GM12873 (cell line): ENCODE measurements at regions not wholly inside any gene's neighbourhood (a gene's known extent, or its start where the extent isn't known, plus 50 kb on each side); places are given as distances from the start of the nearest gene placed in this dataset.

Source experiments
- CTCF ChIP-seq: IDR thresholded peaks from 2 replicates; pipeline ENCODE4 v1.5.1; 2012; ENCODE audit warnings: low read depth, mild to moderate bottlenecking, moderate library complexity, low read length, control low read depth; ENCODE audit not compliant: insufficient read depth; ENCODE audit errors: missing control alignments

DNA sequence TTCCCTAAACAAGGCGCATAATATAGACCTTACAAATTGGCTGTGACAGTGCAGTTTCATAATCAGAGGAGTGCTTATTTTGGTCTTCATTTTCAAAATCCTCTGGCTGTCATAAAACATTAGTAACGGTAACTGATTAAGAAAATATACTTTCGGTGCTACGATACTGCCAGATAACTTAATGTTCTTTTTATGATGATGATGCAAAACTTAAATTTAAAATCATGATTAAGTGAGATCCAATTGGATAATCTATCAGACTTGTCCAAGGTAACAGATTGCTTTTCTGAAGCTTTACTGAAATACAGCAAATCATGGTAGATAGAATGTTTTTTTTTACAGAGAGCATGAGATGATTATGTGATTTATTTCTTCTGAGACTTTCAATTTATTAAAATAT is 364.2 kb upstream of the CNTN3 start:
- TF ChIP-seq CTCF, result no peak

DNA sequence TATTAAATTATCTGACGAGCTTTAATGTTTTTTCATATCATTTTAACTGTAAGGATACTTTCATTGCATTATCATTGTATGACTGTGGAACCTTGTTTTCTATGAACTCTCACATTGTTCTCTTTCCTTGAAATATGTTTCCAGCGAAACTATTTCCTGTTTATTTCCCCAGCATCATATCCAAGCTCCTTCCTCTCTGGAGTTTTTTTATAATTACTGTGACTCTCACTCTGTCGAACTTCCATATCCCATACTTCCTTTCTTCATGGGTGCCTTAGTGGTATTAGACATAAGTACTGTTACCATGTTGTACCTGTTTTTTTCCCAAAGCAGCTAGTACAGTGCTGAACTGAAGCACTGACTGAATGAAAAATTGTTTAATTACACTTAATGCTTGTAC is 373.6 kb upstream of the CNTN3 start:
- no peak for TF ChIP-seq CTCF

GRCh38 chr3:74992898-74993297 is 378.4 kb upstream of the CNTN3 start:
- TF ChIP-seq CTCF, result no peak

GRCh38 chr3:75001330-75001729 is 386.9 kb upstream of the CNTN3 start:
- no peak for TF ChIP-seq CTCF

DNA sequence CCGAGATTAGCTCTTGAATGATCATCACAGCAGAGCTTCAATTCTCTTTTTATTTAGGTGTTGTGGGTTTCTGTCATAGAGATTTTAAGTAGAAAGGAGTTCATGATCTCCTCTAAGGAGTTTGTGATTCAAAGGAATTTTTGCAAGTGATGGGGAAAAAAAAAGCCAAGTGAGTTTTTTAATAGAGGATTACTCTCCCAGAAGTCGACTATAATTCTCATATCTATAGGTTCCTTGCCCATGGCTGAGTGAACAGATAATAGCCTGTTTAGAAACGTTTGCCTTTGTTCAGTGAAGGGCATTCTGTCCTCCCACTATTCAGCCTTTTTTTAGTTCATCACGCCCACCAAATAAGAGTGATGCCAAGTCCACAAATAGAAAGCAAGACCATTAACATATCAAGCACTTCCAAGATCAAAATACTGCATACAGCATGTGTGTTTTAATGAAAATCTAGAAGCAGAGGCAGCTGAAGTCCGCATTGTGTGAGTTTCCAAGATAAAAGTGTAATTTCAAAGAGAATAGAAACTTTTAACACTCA is 398.4 kb upstream of the CNTN3 start:
- TF ChIP-seq CTCF, result no peak

DNA sequence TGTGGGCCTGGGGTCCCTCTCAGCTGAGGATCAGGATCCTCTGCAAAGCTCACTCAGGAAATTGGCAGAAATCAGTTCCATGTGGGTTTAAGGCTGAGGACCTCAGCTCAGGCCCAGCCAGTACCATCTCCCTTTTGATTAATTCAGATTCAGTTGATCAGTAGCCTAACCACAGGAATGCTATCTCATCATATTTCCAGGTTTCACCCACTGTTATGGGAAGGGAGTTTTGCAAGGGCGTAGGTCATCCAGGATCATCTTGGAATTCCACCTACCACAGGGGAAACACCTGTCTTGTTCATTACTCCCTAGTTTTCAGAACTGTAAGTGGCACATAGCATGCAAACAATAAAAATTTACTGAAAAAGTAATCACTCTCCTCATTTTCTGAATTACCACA is 399.5 kb upstream of the CNTN3 start:
- TF ChIP-seq CTCF, result no peak

GRCh38 chr3:75015280-75015679 is 400.8 kb upstream of the CNTN3 start:
- no peak for TF ChIP-seq CTCF

DNA sequence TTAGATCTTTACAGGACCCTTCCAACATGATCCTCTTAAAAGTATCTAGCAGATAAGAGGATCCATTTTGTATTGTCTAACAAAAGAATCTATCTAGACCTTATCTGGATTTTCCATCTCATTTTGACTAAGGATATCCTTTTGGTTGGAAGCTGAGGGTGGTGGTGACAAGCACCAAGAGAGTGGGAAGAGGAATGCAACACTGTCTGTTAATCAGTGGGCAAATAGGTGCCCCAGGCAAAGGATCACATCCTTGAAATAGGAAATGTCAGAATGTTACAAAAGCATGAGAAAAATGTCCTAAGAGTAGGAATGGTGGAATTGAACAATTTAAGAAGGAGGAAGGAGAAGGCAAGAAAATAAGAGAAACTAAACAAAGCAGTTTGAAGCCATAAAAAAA is 420.7 kb upstream of the CNTN3 start:
- TF ChIP-seq CTCF, result no peak
